OCI-LY3 (cell line): ENCODE measurements at regions not wholly inside any gene's neighbourhood (a gene's known extent, or its start where the extent isn't known, plus 50 kb on each side); places are given as distances from the start of the nearest gene placed in this dataset.

ENCODE experiments used
- H2AFZ ChIP-seq: fragments of 200-600, 300-600 bp; shearing (Covaris generic); 2 replicates; pipeline ENCODE4 v1.6.0; 2014; ENCODE audit warnings: antibody characterized with exemption, low read depth, low read length
- H3K27ac ChIP-seq: fragments of 200-600, 300-600 bp; sonication (generic); 2 replicates; pipeline ENCODE4 v1.5.1; 2014; ENCODE audit warnings: mild to moderate bottlenecking, low read length, moderate library complexity, mixed read lengths
- H3K27me3 ChIP-seq: fragments of 200-600, 300-600 bp; sonication (generic); 2 replicates; pipeline ENCODE4 v1.6.1; 2014; ENCODE audit warnings: low read depth, low read length, mixed read lengths
- H3K36me3 ChIP-seq: fragments of 200-600, 300-600 bp; sonication (generic); replicated peaks from 2 replicates; pipeline ENCODE3; 2014; ENCODE audit warnings: low read depth, low read length, mixed read lengths
- H3K4me1 ChIP-seq: fragments of 300-600, 200-600 bp; sonication (generic); 2 replicates; pipeline ENCODE4 v1.6.1; 2014; ENCODE audit warnings: low read length, mixed read lengths
- H3K4me2 ChIP-seq: fragments of 200-600, 300-600 bp; sonication (generic); 2 replicates; pipeline ENCODE4 v1.6.1; 2014; ENCODE audit warnings: low read length, mixed read lengths
- H3K4me3 ChIP-seq: fragments of 300-600, 200-600 bp; sonication (generic); 2 replicates; pipeline ENCODE4 v1.5.1; 2014; ENCODE audit warnings: antibody characterized with exemption, mild to moderate bottlenecking, low read length, moderate library complexity
- H3K79me2 ChIP-seq: fragments of 300-600, 200-600 bp; shearing (Covaris generic); 2 replicates; pipeline ENCODE4 v1.6.1; 2014; ENCODE audit warnings: mild to moderate bottlenecking, low read length, mixed read lengths
- H3K9ac ChIP-seq: fragments of 300-600, 200-600 bp; shearing (Covaris generic); 2 replicates; pipeline ENCODE4 v1.6.0; 2014; ENCODE audit warnings: mild to moderate bottlenecking, low read length, moderate library complexity
- H3K9me3 ChIP-seq: fragments of 200-600, 300-600 bp; shearing (Covaris generic); 2 replicates; pipeline ENCODE4 v1.6.1; 2014; ENCODE audit warnings: low read length, mixed read lengths; ENCODE audit not compliant: insufficient read depth
- H4K20me1 ChIP-seq: fragments of 200-600, 300-600 bp; sonication (generic); 2 replicates; pipeline ENCODE4 v1.6.1; 2016; ENCODE audit warnings: low read length, mixed read lengths; ENCODE audit not compliant: insufficient read depth
- EZH2phosphoT487 ChIP-seq: fragments of 200-600 bp; shearing (Covaris generic); IDR thresholded peaks from 2 replicates; pipeline ENCODE4 v1.6.1; 2018; ENCODE audit warnings: antibody characterized with exemption, mixed run types, low read depth
- TF ChIP-seq, protein P1 (sequence below): fragments of 200-600, 300-600 bp; sonication (generic); IDR thresholded peaks from 2 replicates; pipeline ENCODE4 v1.5.1; 2014; ENCODE audit warnings: antibody characterized with exemption, low read length, low read depth

DNA sequence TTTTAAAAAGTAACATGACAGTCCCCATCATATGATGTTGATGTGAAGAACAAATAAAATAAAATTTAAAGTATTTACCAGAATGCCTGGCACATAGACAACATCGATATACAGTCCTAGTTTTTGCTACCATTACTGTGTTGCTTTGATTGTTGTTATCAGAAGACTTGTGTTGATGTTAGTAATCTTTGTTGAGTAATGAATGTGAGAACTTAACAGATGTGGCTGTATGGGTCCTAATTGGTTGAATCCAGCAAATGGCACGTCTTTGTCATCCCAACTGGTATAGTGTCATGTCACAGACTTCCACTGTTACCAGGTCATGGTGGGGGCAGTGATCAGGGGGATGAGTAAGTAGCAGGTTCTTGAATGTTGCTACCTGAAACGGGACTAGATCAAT is 1151.4 kb upstream of the CDH8 start:
- H3K4me2 ChIP-seq, result no peak overlapping the region
- H4K20me1 ChIP-seq, result no peaks in the 10 kb centered on the region
- H3K9ac ChIP-seq, result no peak overlapping the region
- no peak overlapping the region for H3K4me3 ChIP-seq
- TF ChIP-seq EZH2phosphoT487, result no peak
- TF ChIP-seq, protein P1, sequence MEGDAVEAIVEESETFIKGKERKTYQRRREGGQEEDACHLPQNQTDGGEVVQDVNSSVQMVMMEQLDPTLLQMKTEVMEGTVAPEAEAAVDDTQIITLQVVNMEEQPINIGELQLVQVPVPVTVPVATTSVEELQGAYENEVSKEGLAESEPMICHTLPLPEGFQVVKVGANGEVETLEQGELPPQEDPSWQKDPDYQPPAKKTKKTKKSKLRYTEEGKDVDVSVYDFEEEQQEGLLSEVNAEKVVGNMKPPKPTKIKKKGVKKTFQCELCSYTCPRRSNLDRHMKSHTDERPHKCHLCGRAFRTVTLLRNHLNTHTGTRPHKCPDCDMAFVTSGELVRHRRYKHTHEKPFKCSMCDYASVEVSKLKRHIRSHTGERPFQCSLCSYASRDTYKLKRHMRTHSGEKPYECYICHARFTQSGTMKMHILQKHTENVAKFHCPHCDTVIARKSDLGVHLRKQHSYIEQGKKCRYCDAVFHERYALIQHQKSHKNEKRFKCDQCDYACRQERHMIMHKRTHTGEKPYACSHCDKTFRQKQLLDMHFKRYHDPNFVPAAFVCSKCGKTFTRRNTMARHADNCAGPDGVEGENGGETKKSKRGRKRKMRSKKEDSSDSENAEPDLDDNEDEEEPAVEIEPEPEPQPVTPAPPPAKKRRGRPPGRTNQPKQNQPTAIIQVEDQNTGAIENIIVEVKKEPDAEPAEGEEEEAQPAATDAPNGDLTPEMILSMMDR, result no peak
- no peaks in the 10 kb centered on the region for H3K27me3 ChIP-seq
- H3K27ac ChIP-seq, result no peak overlapping the region
- no peaks in the 10 kb centered on the region for H3K9me3 ChIP-seq
- H3K36me3 ChIP-seq, result no peaks in the 10 kb centered on the region
- no peaks in the 10 kb centered on the region for H3K79me2 ChIP-seq
- no peaks in the 10 kb centered on the region for H3K4me1 ChIP-seq
- no peak overlapping the region for H2AFZ ChIP-seq

DNA sequence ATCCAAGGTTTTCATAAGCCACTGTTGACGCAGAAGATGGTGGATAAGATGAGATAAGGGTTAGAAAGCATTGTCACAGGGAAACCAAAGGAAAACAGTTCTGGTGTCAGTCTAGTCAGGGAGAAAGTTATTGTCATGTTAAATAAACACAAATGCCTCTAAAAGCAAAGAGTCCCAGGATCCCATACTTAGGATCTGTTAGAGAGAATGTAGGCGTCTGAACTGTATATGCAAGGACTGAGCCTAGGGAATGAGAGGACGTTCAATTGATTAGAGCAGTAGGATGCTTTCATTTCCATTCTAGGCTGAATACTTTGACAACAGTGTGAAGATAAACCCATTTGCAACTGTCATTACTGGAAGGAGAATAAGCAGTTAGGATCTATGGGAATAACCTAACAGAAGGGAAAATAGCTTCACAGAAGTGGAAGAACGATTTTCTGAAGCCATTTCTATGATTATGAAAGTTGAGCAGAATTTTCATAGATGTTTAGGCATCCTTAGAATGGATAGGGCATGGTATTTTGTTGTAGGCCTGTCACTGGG is 1149.1 kb upstream of the CDH8 start:
- Histone ChIP-seq H3K79me2 (no peaks in the 10 kb centered on the region), H3K9ac (no peak overlapping the region), H3K9me3 (no peaks in the 10 kb centered on the region), H3K27ac (no peak overlapping the region), H4K20me1 (no peaks in the 10 kb centered on the region), H3K36me3 (no peaks in the 10 kb centered on the region), H3K27me3 (no peaks in the 10 kb centered on the region), H2AFZ (no peak overlapping the region), H3K4me2 (no peak overlapping the region), H3K4me1 (no peaks in the 10 kb centered on the region), H3K4me3 (no peak overlapping the region)
- TF ChIP-seq, protein P1, result no peak
- TF ChIP-seq EZH2phosphoT487, result no peak

DNA sequence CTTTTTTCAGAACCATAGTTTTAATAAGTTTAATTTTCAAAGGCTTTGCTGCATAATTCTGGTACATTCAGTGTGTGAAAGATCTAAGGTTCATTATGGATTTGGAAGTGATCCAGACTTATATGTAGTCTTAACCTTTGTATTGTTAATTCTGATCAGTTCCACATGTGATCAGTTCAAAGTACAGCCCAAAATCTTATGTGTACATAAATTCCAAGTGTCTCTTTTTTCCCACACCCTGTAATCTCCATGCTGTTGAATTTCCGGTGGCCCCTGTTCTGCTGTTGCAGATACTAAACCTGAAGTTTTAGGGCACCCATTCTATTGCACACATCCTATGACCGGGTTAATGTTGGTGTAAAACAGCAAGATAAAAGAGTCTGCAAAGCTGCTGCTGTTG is 1147.5 kb upstream of the CDH8 start:
- TF ChIP-seq, protein P1, result no peak
- no peak for TF ChIP-seq EZH2phosphoT487
- Histone ChIP-seq H3K9ac (no peak overlapping the region), H3K4me1 (no peaks in the 10 kb centered on the region), H3K36me3 (no peaks in the 10 kb centered on the region), H3K4me3 (no peak overlapping the region), H4K20me1 (no peaks in the 10 kb centered on the region), H3K79me2 (no peaks in the 10 kb centered on the region), H3K27ac (no peak overlapping the region), H2AFZ (no peak overlapping the region), H3K27me3 (no peaks in the 10 kb centered on the region), H3K4me2 (no peak overlapping the region), H3K9me3 (no peaks in the 10 kb centered on the region)

DNA sequence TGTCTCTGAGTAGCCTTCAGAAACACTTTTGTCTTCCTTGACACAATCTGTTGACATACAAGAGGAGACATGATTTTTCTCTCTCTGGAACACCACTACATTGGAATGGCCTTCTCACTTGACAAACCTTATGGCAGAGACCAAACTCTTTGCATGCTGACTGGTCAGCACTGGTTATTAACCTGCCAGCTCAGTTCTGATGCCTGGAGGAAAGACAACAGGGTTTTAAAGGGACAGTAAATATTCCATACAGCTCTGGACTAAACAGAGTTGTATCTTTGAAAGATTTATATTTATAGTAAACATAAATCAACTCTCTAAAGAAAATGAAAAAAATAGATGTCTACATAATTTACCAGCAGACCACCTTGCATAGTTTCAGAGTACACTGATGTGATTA is 1139.1 kb upstream of the CDH8 start:
- no peak overlapping the region for H3K4me3 ChIP-seq
- H3K79me2 ChIP-seq, result no peaks in the 10 kb centered on the region
- no peak overlapping the region for H2AFZ ChIP-seq
- H3K36me3 ChIP-seq, result no peaks in the 10 kb centered on the region
- no peak overlapping the region for H3K4me2 ChIP-seq
- no peaks in the 10 kb centered on the region for H4K20me1 ChIP-seq
- no peak overlapping the region for H3K27ac ChIP-seq
- no peaks in the 10 kb centered on the region for H3K4me1 ChIP-seq
- H3K9me3 ChIP-seq, result no peaks in the 10 kb centered on the region
- no peak overlapping the region for H3K9ac ChIP-seq
- no peaks in the 10 kb centered on the region for H3K27me3 ChIP-seq
- TF ChIP-seq, protein P1, result no peak
- TF ChIP-seq EZH2phosphoT487, result no peak
